ENCODE measurements at regions not wholly inside any gene's neighbourhood (a gene's known extent, or its start where the extent isn't known, plus 50 kb on each side); places are given as distances from the start of the nearest gene placed in this dataset.
"Not testable (repeated sequence)": the region's sequence is repeated elsewhere in the genome, so short reads cannot be mapped to it uniquely, and the experiment has no call there.

DNA sequence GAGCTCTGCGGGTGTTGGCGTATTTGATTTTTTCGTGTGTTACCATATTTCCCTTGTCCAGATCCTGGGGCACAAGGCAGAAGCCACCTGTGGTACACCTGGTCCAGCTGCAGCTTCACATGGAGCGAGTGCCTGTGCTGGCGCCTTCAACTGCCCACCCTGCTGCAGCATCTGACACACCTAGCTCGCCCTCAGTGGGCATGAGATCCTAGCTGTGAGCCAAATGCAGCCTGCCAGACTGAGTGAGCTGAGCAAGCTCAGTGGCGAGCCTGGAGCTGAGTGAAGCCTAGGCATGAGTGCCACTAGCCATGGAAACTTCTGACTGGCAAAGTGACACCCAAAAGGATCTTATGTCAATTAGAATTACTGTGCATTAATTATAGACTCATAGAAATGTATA, 1226.8 kb upstream of the FLRT2 start:
- DNase-seq: no peak

DNA sequence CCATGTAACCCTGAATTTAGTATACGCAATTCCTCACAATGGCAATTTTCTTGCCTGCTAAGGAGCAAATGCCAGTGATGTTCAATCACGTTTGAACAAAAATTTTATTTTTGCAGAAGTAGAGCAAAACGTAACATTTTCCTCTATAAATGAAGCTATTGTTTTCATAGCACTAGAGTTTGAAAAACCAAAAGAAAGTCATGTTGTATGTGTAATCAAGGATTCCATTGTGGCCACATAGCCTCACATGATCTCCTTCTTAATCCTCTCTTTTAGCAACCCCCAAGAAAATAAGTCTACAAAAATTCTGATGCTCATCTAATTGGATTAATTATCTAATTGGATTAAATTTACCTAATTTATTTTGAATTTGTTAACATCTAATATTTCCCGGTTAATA, 1217.4 kb upstream of the FLRT2 start:
- DNase-seq: no peak

DNA sequence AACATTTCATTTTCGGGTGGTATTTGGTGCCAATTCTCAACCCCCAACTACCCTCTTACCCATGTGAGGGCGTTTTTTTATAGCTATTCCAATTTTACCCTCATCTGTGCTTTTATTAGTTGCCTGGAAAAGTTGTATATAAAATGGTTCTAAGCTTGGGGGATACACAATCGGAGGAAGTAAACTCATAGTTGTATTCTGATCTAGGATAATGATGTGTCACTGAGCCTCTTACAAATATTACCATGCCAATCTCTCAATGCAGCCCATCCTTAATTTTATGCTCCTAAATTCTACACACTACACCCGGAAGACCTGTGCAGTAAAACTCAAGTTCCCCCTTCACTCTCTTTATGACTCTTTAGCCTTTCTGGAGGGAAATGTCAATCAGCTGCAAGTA, 1206.5 kb upstream of the FLRT2 start:
- no peak for DNase-seq

DNA sequence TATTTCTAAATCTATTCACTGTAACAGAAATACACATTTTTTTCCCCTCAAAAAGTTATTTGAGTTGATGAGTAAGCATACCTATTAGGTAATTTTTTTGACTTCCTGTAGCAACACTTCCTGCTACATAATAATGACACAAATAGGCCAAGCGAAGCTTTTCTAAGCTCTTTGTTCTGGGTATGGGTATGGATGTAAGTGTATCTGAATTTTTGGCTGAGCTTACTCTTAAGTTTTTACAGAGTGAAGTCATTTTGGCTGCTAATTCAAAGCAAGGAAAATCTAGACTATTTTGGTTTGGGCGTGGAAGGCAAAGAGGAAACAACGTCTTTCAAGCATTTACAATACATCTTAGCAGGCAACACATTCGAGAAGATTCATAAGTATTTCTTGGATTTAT, 1206.0 kb upstream of the FLRT2 start:
- DNase-seq: no peak

DNA sequence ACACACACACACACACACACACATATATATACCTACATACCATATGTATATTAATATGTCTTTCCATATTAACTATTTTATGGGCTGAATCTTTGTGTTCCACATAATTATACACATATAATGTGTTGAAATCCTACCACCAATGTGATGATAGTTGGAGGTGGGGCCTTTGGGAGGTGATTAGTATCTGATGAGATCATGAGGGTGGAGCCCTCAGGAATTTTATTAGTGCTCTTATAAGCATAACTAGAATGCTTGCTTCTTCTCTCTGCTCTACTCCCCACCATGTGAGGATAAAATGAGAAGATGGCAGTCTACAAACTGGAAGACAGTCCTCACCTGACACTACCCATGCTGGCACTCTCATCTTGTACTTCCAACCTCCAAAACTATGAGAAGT, 1193.5 kb upstream of the FLRT2 start:
- DNase-seq: no peak

DNA sequence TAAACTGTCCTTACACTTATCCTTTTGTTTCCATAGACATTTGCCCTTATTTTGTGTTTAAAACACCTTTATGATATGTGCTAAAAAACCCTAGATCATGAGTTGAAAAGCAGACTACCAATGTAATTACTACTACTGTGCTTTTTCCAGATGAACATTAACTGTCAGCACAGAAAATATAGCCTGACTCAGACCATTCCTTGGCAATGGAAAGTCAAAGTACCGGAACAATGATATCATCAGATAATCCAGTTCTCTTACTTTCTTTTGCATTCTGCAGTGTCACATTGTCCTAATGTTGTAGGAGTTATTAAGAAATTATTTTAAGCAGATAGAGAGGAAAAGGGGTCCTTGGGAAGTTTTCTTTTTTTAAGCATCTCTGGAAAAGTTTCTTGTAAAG, 1189.0 kb upstream of the FLRT2 start:
- no peak for DNase-seq

DNA sequence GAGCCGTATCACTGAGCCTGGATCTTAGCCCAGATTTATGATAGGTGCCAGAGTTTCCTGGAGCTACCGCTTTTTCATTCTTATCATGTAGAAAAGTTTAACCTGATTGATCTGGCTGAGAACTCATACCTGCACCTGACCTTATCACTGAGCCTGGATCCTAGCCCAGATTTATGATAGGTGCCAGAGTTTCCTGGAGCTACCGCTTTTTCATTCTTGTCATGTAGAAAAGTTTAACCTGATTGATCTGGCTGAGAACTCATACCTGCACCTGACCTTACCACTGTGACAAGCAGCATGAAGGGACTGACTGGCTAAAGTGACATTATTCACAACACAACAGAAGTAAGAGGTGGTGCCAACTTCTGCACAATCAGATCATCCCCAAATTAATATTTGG, 1188.1 kb upstream of the FLRT2 start:
- DNase-seq: not testable (repeated sequence)

DNA sequence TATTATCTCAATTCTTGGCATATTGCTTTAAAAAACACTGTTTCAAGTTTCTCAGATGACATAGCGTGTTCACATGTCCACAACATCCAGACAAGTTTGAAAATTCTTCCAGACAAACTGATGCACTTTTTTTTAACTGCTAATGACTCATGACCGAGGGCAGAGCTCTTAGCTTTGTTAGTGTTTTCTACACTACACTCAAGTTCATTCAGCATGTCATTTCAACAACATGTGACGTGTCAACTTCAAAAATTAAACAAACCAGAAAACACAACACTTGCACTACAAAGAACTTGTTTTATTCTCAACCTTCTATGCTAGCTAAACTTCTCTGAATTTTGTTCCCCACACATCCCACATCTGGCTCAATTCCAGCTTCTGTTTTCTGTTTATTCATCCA, 1186.3 kb upstream of the FLRT2 start:
- no peak for DNase-seq

DNA sequence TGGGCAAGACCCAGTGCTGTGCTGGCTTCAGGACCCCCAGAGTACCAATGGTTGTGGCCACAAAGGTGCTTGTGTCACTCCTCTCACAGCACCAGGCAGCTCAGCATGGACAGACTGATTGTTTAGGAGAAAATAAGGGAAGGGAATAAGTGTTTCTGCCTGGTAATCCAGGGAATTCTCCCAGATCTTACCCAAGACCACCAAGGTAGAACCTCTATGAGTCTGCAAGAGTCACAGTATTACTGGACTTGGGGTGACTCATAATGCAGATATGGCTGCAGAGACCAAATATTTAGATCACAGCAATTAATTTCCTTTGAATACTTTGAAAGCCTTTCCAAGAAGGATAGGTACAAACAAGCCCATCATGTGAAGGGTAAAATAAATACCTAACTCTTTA, 1178.3 kb upstream of the FLRT2 start:
- DNase-seq: no peak

DNA sequence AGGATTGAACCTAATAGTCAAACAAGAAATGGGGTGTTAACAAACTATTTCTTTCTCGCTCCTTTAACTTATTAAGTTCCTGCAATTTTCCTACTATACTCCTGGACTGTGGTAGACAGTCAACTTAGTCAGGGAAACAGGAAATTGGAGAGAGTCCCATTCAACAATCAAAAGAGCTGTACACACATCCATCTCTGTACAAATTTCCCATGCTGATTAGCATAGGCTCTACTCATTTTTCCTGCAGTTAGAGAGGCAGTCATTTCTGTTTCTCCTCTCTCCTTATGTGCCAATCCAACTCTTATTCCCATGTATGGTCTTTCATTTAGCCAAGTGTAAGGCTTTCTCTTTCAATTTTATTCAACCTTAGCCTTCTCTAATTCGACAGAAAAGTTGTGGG, 1168.5 kb upstream of the FLRT2 start:
- DNase-seq: no peak

DNA sequence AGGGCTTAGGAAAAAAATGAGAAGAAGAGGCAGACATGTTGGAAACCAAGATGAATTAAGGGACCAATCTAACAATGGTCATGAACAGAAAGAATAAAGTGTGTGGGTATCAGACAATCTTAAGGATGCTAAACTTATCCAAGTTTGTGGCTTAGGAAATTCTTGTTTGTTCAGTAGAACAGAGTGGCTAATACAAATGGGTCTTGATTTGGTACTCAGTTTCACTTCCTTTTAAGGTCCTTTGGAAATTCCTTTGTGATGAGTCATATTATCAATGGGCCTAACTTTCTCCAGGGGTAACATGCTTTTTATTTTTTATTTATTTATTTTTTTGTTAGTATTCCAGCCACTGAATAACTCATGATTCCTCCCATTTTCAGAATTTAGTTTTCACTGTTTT, 1154.7 kb upstream of the FLRT2 start:
- DNase-seq: no peak

DNA sequence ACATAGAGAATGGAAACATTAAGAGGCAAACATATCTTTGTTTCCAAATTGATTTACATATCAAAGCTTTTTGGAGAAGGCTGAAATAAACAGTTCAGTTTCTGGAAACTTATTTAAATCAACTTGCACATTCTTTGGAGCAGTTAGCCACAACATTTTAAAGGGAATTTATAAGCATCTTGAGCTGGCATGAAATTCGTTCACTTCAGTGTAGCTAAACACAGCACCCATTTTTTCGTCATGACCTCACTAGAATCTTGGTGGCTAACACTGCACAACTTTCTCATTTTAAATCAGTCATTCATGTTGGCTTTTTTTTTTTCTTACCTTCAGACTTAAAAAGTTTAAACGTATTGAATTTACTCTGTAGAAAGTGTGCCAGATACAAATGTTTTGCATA, 1139.9 kb upstream of the FLRT2 start:
- DNase-seq: no peak

DNA sequence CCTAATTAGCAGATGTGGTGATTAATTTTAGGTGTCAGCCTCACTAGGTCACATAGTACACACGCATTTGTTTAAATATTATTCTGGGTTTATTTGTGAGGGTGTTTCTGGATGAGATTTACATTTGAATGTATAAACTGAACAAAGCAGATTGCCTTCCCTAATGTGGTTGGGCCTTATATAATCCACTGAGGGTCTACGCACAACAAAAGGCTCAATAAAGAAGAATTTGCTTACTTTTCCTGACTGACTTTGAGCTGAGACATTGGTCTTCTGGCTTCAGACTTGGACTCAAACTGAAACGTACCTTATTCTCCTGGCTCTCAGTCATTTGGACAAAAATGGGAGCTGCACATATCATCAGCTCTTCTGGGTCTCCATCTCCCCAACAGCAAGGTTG, 1132.3 kb upstream of the FLRT2 start:
- DNase-seq: no peak

DNA sequence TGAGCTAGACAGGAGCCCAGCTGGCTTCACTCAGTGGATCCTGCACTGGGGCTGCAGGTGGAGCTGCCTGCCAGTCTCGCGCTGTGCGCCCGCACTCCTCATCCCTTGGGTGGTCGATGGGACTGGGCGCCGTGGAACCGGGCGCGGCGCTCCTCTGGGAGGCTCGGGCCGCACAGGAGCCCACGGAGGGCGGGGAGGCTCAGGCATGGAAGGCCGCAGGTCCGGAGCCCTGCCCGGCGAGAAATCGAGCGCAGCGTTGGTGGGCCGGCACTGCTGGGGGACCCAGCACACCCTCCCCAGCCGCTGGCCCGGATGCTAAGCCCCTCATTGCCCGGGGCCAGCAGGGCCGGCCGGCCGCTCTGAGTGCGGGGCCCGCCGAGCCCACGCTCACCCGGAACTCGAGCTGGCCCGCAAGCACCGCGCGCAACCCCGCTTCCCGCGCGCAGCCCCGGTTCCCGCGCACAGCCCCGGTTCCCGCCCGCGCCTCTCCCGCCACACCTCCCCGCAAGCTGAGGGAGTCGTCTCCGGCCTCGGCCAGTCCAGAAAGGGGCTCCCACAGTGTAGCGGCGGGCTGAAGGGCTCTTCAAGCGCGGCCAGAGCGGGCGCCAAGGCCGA, 1130.5 kb upstream of the FLRT2 start:
- no peak for DNase-seq

DNA sequence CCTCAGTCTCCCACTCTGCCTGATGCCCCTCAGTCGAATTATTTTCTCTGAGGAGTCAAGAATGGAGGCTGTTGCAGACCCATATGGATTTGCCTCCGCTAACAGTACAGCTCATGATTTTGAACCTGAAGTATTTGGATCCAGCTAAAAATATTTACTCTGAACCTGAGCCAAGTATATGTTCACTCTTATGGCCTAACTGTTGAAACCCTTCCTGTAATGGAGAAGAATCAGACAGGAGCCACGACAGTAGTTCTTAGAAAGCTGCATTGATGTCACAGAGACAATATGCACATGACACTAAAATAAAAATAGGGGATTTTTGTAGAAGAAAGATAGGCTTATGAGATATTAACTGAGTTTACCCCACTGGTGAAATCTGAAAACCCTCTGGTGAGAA, 1128.3 kb upstream of the FLRT2 start:
- DNase-seq: no peak

DNA sequence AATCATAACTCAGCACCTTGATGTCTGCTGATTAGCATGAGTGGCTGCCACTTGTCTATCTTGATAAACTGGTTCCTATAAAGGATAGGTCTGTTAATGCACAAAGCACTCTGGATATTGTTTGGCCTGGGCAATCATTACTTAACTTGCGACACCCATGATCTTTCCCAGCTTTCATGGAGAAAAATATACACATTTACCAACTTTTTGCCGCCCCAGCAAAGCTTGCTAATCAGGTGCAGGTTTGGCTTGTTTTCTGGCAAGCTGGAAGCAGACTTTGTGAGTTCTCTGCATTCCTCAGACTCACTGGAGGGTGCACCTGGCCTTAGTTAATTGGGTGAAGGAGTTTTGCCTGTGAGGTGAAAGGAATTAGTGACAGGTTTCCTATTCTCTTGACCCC, 1126.4 kb upstream of the FLRT2 start:
- no peak for DNase-seq

DNA sequence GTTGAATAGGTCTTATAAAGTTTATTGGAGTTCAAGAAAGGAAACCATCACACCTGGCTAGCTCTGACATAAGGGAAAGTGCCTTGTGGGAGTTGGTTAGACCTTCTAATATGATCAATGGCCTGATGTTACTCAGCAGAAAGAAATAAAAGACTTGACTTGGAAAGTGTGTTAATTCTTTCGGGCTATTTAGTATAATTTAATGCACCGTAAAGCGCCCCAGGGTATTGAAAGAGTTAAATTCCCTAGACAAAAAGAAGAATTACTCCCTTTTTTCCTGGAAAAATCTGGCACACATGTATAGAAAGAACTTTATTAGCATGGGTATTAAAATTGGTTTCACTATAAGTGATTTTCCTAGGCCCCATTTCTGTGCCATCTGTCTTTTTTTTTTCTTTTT, 1125.7 kb upstream of the FLRT2 start:
- no peak for DNase-seq

DNA sequence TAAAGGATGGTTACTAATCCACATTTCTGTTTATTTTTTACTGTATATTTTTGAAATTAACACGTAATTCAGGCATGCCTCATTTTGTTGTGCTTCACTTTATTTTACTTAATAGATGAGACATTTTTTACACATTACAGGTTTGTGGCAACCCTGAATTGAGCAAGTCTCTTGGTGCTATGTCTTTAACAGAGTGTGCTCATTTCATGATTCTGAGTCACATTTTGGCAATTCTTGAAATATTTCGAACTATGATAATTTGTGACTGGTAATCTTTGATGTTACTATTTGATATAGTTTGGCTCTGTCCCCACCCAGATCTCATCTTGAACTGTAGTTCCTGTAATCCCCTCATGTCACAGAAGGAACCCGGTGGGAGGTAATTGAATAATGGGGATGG, 1120.5 kb upstream of the FLRT2 start:
- no peak for DNase-seq

DNA sequence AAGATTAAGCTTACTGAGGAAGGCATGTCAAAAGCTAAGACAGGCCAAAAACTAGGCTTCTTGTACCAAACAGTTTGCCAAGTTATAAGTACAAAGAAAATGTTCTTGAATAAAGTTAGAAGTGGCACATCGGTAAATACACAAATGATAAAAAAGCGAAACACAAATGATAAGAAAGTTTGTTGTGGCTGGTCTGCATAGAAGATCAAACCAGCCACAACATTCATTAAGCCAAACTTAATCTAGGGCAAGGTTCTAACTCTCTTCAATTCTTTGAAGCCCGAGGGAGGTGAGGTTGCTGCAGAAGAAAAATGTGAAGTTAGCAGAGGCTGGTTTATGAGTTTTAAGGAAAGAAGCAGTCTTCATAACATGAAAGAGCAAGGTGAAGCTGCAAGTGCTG, 1119.6 kb upstream of the FLRT2 start:
- DNase-seq: no peak

DNA sequence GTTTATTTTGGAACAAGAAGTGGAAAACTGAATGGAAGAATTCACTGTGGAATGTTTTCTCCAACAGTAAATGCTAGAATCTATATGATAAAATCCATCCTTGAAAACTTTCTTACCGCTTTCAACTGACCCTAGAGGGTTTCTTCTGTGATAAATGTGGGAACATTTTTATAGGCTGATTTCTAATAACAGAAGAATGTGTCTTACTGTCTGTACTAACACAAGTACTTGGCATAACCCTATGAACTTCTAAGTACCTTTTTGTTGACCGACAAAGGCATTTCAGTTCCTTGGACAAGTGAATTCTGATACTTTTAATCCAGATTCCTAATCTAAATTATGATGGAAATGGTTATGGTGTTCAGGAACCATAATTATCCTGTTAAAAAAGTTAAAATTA, 1109.7 kb upstream of the FLRT2 start:
- no peak for DNase-seq

DNA sequence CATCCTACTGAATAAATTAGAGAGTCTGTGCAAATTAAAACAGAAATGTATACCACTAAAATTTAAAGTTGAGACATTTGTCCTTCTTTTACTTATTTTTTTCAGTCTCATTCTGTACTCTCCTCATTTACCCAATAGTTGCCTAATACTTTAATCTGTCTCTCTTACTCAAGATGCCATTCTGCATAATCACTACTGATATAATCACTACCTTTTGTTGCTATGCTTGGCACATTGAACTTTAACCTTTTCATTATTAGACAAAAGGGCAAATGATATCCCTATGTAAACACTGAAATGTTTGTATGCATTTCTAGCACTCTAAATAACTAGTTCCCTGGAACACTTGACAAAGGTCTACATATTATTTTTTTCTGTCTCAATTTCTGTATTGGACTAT, 1108.3 kb upstream of the FLRT2 start:
- no peak for DNase-seq

DNA sequence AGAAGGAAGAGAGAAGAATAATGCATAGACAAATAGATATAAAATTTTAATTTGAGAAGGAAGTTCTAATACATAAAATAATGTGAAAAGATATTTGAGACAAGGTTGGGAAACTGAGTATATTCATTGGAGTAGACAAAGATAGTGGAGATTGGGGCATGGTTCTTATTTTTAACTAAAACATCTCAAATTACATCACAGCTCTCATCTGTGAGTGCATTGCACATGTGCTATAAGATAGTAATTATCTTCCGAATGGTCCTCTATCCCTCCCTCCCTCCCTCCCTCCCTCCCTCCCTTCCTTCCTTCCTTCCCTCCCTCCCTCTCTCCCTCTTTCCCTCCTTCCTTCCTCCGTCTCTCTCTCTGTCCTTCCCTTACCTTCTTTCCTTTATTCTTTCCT, 1104.0 kb upstream of the FLRT2 start:
- DNase-seq: no peak

DNA sequence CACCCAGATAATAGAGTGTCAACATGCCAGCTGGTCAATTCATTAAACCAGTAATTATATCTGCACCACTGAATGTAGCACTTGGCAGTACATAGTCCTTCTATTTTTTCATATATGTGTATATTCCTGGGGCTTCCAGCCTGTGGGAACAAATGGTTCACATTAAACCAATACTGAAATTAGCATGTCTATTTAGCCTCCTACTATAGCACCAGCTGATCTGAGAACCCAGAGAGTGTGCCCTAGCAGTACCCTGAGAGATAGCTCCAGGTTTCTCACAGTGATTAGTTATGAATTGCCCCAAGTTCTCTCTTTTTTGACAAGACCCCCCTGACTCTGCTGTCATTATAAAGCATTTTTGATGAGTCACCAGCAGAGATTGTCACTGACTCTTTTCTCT, 1097.3 kb upstream of the FLRT2 start:
- no peak for DNase-seq

DNA sequence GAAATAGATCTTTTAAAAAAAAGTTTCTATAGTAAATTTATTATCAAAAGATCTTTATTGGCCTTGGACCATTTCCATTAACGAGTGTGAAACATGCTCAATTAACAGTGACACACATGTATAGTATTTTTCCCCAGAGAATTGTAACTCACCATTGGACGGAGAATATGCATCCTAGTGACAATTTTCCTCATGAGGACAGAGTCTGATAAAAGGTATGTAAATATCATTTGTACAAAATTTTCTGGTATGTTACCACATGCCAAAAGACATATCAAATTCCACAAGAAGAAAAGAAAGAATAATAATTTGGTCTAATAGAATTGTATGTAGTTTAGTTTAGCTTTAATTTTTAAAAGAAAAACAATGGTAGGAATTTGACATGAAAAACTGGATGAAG, 1096.0 kb upstream of the FLRT2 start:
- DNase-seq: no peak

DNA sequence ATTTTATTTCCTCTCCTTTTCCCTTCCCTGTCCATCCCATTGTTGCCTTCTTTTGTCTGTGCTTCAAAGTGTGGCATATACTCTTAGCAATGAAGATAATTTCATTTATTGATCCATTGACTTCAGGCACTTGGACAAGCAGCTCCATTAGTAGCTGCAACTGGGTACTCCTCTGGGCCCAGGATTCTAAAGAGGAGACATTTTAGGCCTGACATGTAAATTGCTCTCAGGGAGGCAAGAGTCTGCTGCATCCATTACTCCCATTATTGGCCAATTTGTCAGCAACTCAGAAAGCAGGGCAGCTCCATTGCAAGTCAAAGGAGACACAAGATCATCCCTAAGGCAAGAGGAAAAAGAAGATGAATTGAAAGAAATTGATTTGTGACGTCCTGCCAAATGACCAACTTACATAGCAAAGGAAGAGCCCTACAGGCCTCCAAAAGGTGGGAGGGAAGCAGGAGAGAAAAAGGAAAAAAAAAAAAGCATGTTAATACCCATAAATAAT, 1094.1 kb upstream of the FLRT2 start:
- no peak for DNase-seq

DNA sequence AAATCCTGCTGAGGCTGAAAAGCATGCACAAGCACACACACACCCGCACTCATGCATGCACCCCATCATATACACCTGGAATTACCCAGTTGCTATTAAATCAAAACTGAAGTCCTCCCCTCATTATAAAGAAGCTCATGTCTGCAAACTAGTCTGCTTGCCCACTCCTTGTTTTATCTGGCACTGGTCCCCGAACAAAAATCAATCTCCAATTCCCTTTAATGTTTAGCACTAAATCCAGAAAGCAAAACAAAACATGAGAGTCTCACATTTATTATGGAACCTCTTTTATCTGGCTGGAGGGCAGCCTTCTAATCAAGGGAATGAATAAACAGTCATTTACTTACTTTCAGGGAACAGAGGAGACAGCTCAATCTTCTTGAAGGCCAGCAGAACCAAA, 1093.4 kb upstream of the FLRT2 start:
- DNase-seq: no peak
